Progenitor cell of endocrine pancreas (in vitro differentiated cells): ENCODE measurements at regions not wholly inside any gene's neighbourhood (a gene's known extent, or its start where the extent isn't known, plus 50 kb on each side); places are given as distances from the start of the nearest gene placed in this dataset.

Source experiments
- DNase-seq: peaks from one replicate; pipeline ENCODE4 v3.0.0; 2021; ENCODE audit warnings: low spot score; ENCODE audit not compliant: unreplicated experiment
- H3K27ac Mint-ChIP-seq: 2 replicates; pipeline ENCODE4 v1.8.0; 2021; ENCODE audit warnings: mild to moderate bottlenecking, moderate library complexity, mixed read lengths
- H3K27me3 Mint-ChIP-seq: 2 replicates; pipeline ENCODE4 v1.8.0; 2021; ENCODE audit warnings: mixed read lengths
- H3K36me3 Mint-ChIP-seq: 2 replicates; pipeline ENCODE4 v1.8.0; 2022; ENCODE audit warnings: mixed read lengths; ENCODE audit not compliant: insufficient read depth
- H3K4me1 Mint-ChIP-seq: 2 replicates; pipeline ENCODE4 v1.8.0; 2021; ENCODE audit warnings: low read depth, mixed read lengths
- H3K4me3 Mint-ChIP-seq: 2 replicates; pipeline ENCODE4 v1.8.0; 2021; ENCODE audit warnings: low read depth, mild to moderate bottlenecking, moderate library complexity, mixed read lengths
- H3K9me3 Mint-ChIP-seq: 2 replicates; pipeline ENCODE4 v1.8.0; 2021; ENCODE audit warnings: low read depth, mixed read lengths
- TF ChIP-seq, protein P1 (sequence below): fragments of 200-600 bp; sonication (generic); IDR thresholded peaks from one replicate; pipeline ENCODE4 v1.5.0; 2021; ENCODE audit warnings: antibody characterized with exemption, mild to moderate bottlenecking; ENCODE audit not compliant: unreplicated experiment

GRCh38 chr6:9007027-9007426, 571.7 kb upstream of the SLC35B3 start:
- TF ChIP-seq, protein P1, sequence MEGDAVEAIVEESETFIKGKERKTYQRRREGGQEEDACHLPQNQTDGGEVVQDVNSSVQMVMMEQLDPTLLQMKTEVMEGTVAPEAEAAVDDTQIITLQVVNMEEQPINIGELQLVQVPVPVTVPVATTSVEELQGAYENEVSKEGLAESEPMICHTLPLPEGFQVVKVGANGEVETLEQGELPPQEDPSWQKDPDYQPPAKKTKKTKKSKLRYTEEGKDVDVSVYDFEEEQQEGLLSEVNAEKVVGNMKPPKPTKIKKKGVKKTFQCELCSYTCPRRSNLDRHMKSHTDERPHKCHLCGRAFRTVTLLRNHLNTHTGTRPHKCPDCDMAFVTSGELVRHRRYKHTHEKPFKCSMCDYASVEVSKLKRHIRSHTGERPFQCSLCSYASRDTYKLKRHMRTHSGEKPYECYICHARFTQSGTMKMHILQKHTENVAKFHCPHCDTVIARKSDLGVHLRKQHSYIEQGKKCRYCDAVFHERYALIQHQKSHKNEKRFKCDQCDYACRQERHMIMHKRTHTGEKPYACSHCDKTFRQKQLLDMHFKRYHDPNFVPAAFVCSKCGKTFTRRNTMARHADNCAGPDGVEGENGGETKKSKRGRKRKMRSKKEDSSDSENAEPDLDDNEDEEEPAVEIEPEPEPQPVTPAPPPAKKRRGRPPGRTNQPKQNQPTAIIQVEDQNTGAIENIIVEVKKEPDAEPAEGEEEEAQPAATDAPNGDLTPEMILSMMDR = no peak
- no peak for DNase-seq
- no peak overlapping the region for H3K4me3 Mint-ChIP-seq
- no peaks in the 10 kb centered on the region for H3K4me1 Mint-ChIP-seq
- H3K9me3 Mint-ChIP-seq = peaks cover 3% of the 10 kb centered on the region
- no peaks in the 10 kb centered on the region for H3K36me3 Mint-ChIP-seq
- H3K27me3 Mint-ChIP-seq = no peaks in the 10 kb centered on the region
- no peak overlapping the region for H3K27ac Mint-ChIP-seq

- H3K4me3 Mint-ChIP-seq = no peak overlapping the region
- no peaks in the 10 kb centered on the region for H3K9me3 Mint-ChIP-seq
- H3K27me3 Mint-ChIP-seq = no peaks in the 10 kb centered on the region
- no peaks in the 10 kb centered on the region for H3K36me3 Mint-ChIP-seq
- TF ChIP-seq, protein P1 = no peak
- no peak for DNase-seq
- H3K4me1 Mint-ChIP-seq = no peaks in the 10 kb centered on the region
- no peak overlapping the region for H3K27ac Mint-ChIP-seq
Observed at GRCh38 chr6:9002833-9003232, 567.5 kb upstream of the SLC35B3 start.

DNA sequence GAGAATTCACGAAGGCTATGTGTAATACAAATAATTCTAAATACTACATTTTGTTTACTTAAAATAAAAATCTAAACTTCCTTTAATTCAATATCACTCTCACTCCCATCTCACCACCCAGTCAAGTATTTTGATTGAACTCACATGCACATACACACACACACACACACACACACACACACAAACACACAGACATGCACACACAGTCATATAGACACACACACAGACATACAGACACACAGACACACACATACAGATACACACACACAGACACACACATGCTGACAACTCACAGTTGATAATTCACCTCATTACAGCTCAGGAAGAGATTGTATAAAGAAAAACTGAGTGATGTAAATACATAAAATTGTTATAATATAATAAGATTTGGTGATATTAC, 559.8 kb upstream of the SLC35B3 start:
- no peaks in the 10 kb centered on the region for H3K4me1 Mint-ChIP-seq
- H3K27ac Mint-ChIP-seq = no peak overlapping the region

DNA sequence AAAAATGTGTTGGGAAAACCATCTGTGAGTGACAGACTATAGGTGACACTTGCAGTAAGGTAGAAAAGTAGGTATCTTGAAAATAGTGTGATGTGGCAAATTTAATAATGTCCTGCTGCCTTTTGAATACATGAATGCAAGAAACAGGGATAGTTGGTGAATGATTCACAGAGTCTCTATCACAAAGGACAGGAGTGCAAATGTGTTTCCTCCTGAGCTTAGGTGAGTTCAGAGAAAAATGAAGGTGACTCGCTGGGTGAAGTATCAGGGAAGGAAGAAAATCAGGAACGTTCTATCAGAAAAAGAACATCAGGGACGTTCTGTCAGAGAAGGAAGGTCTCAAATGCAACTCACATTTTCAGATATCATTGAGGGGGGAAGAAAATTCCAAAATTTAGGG, 557.8 kb upstream of the SLC35B3 start:
- Mint-ChIP-seq H3K9me3 (peaks cover 6% of the 10 kb centered on the region), H3K27ac (no peak overlapping the region), H3K4me3 (no peak overlapping the region), H3K36me3 (no peaks in the 10 kb centered on the region), H3K4me1 (no peaks in the 10 kb centered on the region), H3K27me3 (no peaks in the 10 kb centered on the region)
- TF ChIP-seq, protein P1 = no peak
- DNase-seq = no peak

More for the DNA sequence above, 559.8 kb upstream of the SLC35B3 start:
- Mint-ChIP-seq H3K27me3 (no peaks in the 10 kb centered on the region), H3K4me3 (no peak overlapping the region), H3K9me3 (peaks cover 3% of the 10 kb centered on the region), H3K36me3 (no peaks in the 10 kb centered on the region)
- DNase-seq = no peak
- TF ChIP-seq, protein P1 = no peak

DNA sequence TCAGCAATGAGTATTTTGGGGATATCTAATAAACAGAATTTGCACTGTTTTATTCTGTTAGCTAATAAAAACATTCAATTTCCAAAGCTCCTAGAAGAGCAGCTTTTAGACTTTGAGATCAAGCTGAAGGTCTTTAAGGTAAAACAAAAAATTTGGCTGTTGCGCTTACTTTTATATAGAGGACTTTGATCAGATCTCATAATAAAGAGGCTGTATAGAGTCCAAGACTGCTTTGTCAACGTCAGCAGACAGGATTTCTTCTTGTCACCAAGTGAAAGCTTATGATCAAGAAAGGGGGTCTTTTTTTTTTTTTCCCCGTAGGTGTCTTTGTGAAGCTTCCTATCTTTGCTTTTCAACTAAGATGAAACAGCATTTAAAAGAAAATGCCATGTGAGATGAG, 556.5 kb upstream of the SLC35B3 start:
- H3K4me3 Mint-ChIP-seq = no peak overlapping the region
- DNase-seq = no peak
- no peaks in the 10 kb centered on the region for H3K4me1 Mint-ChIP-seq
- H3K27ac Mint-ChIP-seq = no peak overlapping the region
- no peaks in the 10 kb centered on the region for H3K36me3 Mint-ChIP-seq
- peaks cover 6% of the 10 kb centered on the region for H3K9me3 Mint-ChIP-seq
- no peaks in the 10 kb centered on the region for H3K27me3 Mint-ChIP-seq
- TF ChIP-seq, protein P1 = no peak
